HG03558 (cell line): ENCODE measurements at regions not wholly inside any gene's neighbourhood (a gene's known extent, or its start where the extent isn't known, plus 50 kb on each side); places are given as distances from the start of the nearest gene placed in this dataset.

Source experiments
- ATAC-seq: cut with Tn5 transposase; IDR thresholded peaks from one replicate; pipeline ENCODE4 v1.9.1; 2021; ENCODE audit warnings: moderate number of reproducible peaks; ENCODE audit not compliant: unreplicated experiment; ENCODE audit errors: extremely low read depth

DNA sequence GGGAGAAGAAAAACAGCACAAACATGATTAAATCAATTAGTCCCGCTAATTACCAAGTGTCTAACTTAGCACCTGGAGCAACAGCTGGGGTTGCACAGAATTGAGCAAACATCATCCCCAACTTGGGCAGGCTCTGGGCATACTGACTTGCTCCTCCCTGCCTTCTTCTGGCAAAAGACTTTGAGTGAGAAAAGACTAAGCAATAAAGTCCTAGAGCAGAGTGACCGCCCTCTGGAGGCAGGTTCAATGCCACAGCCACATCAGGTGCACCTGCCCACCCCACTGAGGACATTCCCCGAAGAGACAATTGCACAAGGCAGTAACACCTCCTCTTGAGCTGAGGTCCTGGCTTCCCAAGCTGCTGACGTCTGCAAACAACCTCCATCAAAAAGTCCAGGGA, 358.3 kb downstream of the SOX9 start:
- no peak for ATAC-seq

DNA sequence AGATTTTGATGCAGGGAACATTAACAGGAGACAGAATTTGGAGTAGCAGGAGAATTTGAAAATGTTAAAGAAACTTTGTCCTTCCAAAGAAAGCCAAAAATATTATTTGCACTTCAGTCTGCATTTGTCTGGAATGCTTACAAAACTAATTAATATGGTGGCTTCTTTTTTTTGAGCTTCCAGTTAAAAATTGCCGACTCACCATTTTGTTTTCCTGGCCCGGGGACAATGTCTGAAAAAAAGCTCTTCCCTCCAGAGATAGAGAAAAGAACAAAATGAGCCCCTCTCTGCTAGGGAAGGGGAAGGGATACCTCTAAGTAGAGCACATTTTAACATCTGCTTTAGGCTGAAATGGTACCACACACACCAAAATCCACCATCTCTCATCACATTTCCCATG, 360.8 kb downstream of the SOX9 start:
- no peak for ATAC-seq

DNA sequence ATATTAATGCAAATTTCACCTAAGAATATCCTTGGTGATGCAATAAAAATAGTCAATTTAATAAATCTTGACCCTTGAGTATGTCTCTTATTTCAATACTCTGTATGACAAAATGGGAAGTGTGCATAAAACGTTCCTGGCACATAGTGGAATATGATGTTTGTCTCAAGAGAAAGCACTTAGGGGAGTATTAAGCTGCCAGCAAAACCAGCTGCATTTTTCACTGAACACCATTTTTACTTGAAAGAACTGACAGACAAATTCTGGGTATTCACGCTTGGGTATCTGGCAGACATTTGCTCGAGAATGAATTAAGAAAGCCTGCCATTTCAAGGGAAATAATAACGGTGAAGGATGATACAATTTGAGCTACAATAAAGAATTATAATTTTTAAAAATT, 364.8 kb downstream of the SOX9 start:
- no peak for ATAC-seq

DNA sequence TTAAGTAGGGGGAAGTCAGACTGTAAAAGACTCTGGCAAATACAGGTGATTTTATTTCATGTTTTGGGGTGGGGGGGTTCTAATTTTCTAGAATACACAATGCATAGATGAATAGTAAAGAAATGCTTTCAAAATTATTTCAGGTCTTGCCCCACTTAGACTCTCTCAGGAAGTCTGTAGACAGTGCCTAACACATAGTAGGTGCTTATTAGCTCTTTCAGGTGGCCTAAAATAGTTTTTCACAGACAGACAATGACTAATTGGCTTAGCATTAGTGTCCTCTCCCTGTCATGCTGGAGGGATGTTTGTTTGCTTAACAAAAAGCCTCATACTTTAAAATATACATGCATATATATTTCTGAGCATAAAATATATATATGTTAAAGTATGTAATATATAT, 366.0 kb downstream of the SOX9 start:
- ATAC-seq = no peak

GRCh38 chr17:72487731-72488494, 367.1 kb downstream of the SOX9 start:
- no peak for ATAC-seq

GRCh38 chr17:72488555-72489271, 367.9 kb downstream of the SOX9 start:
- no peak for ATAC-seq

- ATAC-seq = no peak
Observed at GRCh38 chr17:72489272-72489641, 368.4 kb downstream of the SOX9 start.

DNA sequence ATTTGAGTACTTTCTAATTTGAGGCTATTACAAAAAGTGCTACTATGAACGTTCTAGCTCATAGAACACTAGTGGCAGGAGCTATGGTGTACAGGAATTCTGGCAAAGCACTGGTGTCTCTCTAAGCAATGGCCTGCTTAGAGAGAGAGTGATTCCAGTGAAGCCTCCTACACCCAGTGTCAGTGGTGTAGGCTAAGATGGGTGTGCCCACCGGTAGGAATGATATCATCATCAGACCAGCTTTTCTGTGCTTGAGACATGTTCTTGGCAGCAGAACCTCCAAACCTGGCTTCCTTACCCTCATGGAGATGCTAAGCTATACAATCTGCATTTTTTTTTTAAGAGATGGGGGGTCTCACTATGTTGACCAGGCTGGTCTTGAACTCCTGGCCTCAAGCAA, 370.3 kb downstream of the SOX9 start:
- no peak for ATAC-seq

GRCh38 chr17:72492494-72492893, 371.7 kb downstream of the SOX9 start:
- ATAC-seq = no peak

DNA sequence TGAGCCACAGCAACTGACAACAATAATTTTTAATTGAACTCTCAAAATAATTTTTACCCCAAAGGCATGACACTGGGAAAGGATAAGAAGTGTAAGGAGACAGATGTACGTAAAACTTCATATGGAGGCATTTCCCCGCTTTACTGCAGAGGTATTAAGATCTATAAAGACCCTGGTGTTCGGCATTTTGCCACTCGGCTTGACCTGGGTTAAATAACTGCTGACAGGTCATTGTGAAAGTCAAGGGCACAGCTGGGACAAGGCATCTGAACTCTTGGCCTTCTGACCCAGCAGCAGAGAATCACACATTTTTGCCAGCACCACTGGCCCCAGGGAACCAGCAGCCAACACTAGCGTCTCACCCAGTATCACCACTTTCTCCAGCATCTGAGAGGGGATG, 372.1 kb downstream of the SOX9 start:
- no peak for ATAC-seq

GRCh38 chr17:72494566-72494965, 373.7 kb downstream of the SOX9 start:
- no peak for ATAC-seq

GRCh38 chr17:72496461-72496860, 375.6 kb downstream of the SOX9 start:
- no peak for ATAC-seq

DNA sequence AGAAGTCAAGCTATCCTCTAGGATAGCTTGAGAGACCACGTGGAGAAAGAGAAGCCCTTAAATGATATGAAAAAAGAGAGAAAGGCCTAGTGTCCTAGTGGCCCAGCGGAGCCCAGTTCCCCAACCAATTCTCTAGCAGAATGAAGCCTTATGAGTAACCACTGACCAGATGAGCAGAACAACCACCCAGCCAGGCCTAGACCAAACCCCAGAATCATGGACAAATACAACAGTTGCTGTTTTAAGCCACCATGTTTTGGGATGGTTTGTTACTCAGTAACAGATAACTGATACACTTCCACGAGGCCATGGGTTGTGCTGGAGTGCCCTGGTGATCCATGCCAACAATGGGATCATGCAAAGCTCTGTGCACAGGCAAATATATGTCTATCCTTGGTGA, 377.1 kb downstream of the SOX9 start:
- no peak for ATAC-seq

DNA sequence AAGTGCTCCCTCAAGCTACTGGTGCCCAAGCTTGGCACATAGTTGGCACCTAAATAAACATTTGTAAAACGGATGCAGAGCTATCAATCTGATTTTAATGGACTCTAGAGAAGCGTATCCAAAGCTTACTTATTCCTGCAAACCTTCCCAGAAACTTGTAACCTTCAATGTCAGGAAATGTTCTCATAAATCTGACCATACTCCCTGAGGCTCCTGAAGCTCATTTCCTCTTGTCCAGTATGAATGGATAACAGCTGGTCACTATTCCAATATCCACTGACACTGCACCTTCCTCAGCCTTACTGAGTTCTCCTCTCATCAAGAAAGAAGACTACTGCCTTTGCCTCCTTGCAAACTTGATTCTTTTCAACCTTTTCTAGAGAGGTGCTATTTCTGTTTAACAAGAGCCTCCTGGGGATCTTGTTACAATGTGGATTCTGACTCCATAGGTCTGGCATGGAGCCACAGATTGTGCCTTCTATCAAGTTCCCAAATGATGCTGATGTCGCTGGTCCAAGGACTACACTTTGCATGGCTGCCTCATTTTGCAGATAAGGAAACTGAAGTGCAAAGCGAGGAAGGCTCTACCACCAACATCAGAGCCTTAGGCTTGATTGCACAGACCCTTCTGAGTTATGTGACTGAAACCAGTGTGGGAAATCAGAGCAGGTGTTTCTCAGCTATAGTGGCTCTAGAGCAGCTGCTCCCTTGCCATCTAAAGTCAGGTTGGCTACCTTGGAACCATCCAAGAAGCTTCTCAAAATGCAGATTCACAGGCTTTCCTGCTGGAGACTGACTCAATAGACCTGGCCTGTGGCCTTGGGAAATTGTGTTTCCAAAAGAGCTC, 377.8 kb downstream of the SOX9 start:
- ATAC-seq = no peak

DNA sequence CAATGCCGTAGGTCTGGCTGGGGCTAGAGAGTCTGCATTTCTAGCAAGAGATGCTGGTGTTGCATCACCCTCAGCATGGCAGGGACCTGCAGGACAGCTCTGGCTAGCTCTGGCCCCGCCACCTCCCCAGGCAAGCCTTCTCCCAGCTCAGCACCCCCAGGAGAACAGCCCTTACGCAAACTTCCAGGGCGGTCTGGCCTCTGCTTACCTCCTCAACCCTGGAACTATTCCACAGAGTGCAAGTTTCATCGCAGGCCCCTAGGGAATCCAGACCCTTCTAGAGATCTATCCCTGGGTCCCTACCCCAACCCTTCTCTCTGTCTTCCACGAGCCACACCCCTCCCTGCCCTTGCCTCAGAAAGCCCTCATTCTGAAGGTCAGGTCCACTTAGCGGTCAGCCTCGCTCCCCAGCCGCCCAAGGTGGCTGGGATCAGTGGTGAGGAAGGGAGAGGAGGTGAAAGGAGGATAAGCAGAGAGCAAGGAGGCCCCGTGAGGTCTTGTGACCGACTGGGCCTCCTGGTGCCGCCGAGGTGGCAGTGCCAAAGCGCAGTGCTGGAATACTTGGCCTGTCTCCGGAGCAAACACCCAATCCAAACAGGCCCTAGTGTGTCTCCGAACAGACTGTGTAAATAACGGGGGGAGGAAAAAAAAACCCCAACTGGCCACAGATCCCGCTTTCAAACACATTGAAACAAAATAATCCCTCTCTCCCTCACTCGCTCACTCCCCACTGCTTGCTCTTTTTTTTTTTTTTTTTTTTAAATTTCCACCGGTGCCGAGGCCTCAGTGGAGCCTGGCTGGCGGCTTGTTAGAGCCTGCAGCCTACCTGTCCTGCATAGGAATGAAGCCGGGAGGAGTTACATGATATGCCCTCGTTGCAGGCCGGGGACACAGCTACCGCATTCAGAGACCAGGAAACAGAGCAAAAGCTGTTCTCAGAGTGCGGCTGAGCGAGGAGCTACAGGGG, 380.9 kb downstream of the SOX9 start:
- no peak for ATAC-seq

DNA sequence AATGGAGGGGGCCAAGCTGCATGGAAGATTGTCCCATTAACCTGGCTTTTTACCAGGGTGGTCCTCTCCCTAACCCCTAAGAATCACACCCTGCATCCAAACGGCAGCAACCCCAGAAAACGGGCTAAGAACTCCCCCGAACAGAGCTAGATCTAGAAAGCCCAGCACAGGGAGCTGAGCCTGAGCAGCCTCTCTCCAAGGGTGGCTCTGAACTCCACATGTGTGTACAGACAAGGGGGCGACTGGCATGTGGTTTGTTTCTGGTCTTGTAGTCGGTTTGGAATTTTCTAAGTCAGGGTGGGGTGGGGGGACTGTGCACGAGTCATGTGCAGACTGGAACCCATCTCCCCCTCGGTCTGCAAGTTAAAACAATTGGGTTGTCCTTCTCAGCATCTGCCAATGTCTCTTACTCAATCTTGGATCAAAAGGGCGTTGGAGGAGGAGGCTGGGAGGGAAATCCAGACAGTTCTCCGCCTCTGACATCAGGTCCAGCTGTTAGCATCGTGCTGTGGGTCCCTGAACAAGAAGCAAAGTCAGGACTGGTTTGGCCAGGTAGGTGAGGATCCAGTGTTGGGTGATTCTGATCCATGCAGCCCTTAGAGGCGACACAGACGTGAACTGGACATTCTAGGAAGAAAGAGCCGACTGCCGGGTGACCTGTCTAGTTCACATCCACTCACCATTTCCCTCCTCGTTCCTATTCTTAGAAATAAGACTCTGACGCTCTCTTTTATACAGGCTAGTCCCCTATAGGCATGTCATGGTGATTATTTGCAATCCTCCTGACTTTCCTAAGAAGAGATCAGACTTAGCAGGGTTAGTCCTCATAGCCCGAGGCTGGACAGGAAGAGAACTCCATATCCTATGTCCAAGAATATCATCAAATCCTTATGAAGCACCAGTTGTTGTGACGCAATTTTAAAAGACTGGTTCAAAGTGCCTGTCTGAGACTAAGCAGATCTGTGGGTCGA, 381.8 kb downstream of the SOX9 start:
- no peak for ATAC-seq

DNA sequence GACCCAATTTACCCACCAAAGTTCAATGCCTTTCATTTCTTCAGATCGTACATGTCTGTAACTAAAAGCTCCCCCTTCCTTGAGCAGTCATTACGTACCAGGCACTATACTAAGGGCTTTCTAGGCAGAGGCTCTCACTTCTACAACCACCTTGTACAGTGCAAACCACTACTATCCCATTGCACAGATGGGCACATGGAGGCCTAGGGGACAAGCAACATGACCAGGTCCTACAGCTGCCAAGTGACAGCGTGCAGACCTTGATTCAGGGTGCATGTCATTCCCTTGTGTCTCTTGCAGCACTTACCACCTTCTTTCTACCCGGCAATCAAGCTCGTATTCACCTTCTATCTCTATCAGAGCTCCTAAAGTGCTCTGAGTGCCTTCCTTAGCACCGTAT, 382.7 kb downstream of the SOX9 start:
- no peak for ATAC-seq

DNA sequence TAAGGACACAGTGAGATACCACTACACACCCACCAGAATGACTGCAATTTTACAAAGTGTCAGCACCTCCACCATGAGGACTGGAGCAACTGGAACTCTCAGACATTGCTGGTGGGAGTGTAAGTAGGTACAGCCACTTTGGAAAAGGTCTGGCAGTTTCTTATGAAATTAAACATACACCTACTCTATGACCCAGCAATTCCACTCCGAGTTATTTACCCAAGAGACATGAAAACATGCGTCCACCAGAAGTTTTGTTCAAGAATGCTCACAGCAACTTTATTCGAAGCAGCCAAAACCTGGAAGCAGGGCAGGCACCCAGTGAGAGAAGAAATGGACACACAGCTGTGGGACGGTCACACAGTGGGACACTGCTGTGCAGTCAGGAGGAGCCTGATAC, 384.0 kb downstream of the SOX9 start:
- ATAC-seq = no peak

DNA sequence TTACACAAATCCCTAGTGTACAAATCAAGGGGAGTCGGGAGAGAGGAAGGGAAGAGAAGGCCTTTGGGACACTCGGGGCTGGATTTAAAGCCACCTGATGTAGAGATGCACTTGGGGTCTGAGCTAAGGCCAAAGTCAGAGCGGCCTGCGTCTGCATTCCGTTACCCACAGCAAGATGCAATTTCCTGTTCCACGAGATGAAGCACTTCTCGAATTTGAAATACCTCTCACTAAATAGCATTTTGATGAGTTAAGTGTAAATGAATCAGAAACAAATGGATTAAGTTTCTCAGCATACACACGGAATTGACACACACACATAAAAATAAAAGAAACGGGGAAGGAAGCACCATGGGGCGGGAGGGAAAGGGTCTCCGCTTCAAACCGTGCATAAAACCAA, 386.0 kb downstream of the SOX9 start:
- ATAC-seq = no peak
